HFF-Myc (cell line): ENCODE measurements at regions not wholly inside any gene's neighbourhood (a gene's known extent, or its start where the extent isn't known, plus 50 kb on each side); places are given as distances from the start of the nearest gene placed in this dataset.

Source experiments
- DNase-seq: peaks from one replicate; pipeline ENCODE4 v3.0.0-alpha.2; 2011; ENCODE audit warnings: low read depth; ENCODE audit errors: extremely low read depth
- H3K4me3 ChIP-seq: replicated peaks from 2 replicates; pipeline ENCODE4 v1.5.1; 2011; ENCODE audit warnings: low read depth, mild to moderate bottlenecking, control low read depth, low read length
- TF ChIP-seq, protein P1 (sequence below): IDR thresholded peaks from 2 replicates; pipeline ENCODE4 v1.5.1; 2012; ENCODE audit warnings: mild to moderate bottlenecking, low read depth, low read length, control low read depth; ENCODE audit errors: missing control alignments

DNA sequence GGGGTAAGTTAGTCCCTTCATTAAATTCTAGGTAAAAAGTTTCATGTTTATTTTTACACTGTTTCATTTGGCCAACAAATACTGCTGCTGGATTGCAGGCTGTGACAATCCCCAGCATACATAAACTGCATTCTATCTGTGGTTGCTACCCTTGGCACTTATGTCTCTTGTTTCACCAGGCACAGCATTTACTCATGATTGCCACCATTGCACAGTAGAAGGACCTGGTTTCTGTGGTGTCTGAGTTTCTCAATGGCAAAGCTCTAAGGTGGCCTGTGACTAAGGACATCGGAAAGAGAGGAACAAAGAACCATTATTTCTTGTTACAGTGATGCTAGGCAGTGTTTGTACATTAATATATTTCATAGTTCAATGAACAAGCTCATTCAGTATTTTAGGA is 878.4 kb upstream of the NEGR1 start:
- H3K4me3 ChIP-seq: no peak overlapping the region
- TF ChIP-seq, protein P1, sequence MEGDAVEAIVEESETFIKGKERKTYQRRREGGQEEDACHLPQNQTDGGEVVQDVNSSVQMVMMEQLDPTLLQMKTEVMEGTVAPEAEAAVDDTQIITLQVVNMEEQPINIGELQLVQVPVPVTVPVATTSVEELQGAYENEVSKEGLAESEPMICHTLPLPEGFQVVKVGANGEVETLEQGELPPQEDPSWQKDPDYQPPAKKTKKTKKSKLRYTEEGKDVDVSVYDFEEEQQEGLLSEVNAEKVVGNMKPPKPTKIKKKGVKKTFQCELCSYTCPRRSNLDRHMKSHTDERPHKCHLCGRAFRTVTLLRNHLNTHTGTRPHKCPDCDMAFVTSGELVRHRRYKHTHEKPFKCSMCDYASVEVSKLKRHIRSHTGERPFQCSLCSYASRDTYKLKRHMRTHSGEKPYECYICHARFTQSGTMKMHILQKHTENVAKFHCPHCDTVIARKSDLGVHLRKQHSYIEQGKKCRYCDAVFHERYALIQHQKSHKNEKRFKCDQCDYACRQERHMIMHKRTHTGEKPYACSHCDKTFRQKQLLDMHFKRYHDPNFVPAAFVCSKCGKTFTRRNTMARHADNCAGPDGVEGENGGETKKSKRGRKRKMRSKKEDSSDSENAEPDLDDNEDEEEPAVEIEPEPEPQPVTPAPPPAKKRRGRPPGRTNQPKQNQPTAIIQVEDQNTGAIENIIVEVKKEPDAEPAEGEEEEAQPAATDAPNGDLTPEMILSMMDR: no peak
- no peak for DNase-seq

DNA sequence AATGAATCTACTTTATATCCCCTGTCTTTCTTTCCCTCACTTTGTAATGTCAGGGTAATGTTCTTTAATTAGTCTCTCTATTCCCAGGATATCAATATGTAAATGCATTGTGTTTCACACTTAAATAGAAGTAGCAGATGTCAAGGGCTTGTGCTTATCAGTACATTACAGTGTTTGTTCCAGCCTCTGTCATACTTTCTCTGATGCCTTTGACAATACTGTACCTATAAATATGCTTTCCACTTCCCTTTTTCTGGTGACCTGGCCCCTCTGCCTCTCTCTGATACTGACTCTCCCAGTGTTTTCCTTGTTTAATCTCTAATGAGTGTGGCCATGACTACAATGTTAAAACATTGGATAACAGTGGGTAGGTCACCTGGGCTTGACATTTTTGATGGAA is 862.0 kb upstream of the NEGR1 start:
- no peak for DNase-seq
- H3K4me3 ChIP-seq: no peak overlapping the region
- TF ChIP-seq, protein P1: no peak

DNA sequence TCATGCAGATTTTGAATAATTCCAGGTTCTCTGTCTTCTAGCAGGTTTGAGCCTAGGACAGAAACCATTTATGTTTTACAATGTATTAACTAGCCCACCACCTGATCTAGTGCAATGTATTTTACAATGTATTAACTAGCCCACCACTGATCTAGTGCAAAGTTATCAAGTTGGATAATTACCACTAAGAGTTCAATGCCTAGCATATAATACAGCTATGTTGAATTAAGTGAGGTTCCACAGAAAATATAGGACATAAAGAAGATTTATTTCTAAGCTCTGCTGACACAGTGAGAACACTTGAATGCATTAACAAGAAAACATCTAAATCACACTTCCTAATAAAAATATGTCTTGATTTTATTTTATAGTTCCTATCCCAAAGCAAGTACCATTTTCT is 854.6 kb upstream of the NEGR1 start:
- H3K4me3 ChIP-seq: no peak overlapping the region
- TF ChIP-seq, protein P1: no peak
- no peak for DNase-seq

DNA sequence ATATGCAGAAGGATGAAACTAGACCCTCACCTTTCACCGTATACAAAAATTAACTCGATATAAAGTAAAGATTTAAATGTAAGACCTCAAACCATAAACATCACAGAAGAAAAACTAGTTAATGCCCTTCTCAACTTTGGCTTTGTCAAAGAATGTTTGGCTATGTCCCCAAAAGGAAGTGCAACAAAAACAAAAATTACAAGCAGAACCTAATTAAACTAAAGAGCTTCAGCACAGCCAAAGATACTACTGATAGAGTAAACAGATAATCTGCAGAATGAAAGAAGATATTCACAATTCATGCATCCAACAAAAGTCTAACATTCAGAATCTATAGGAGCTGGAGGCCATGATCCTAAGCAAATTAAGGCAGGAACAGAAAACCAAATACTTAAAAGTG is 824.6 kb upstream of the NEGR1 start:
- TF ChIP-seq, protein P1: no peak
- no peak for DNase-seq
- no peak overlapping the region for H3K4me3 ChIP-seq

DNA sequence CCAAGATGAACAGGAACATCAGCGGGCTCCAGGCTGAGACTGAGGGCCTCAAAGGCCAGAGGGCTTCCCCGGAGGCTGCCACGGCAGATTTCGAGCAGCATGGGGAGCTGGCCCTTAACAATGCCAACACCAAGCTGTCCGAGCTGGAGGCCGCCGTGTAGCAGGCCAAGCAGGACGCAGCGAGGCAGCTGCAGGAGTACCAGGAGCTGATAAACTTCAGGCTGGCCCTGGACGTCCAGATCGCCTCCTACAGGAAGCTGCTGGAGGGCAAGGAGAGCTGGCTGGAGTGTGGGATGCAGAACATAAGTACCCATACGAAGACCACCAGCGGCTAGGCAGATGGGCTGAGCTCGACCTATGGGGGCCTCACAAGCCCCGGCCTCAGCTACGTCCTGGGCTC is 823.4 kb upstream of the NEGR1 start:
- TF ChIP-seq, protein P1: no peak
- no peak for DNase-seq
- no peak overlapping the region for H3K4me3 ChIP-seq

DNA sequence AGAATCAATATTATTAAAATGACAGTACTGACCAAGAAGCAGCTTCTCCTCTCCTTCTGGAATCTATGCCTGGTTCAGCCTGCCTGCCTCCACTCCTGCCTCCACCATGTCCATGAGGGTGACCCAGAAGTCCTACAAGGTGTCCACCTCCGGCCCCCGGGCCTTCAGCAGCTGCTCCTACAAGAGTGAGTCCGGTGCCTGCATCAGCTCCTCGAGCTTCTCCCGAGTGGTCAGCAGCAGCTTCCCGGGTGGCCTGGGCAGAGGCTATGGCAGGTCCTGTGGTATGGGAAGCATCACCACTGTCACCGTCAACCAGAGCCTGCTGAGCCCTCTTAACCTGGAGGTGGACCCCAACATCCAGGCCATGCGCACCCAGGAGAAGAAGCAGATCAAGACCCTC is 822.4 kb upstream of the NEGR1 start:
- TF ChIP-seq, protein P1: no peak
- H3K4me3 ChIP-seq: no peak overlapping the region
- DNase-seq: no peak

DNA sequence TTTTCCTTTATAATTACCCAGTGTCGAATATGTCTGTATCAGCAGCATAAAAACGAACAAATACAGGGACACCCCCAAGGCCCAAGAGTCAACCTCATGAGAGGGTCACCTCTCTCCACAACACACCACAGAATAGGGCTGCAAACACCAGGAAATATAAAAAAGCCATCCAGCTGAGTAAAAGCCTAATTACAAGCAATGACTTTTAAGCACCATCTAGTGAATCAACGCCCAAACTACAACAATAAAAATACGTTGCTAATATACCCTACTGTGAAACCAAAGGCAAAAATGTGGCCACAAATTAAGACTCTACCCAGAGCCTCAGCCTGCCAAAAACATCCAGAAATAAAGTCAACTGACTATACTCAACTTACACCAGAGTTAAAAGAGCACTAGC is 817.9 kb upstream of the NEGR1 start:
- no peak for DNase-seq
- H3K4me3 ChIP-seq: no peak overlapping the region
- TF ChIP-seq, protein P1: no peak
